Neuronal stem cell (in vitro differentiated cells): ENCODE measurements at regions not wholly inside any gene's neighbourhood (a gene's known extent, or its start where the extent isn't known, plus 50 kb on each side); places are given as distances from the start of the nearest gene placed in this dataset.

Experiments
- DNase-seq: peaks from one replicate; pipeline ENCODE4 v3.0.0-alpha.2; 2013; ENCODE audit warnings: low spot score
- H2AFZ ChIP-seq: one replicate; pipeline ENCODE4 v1.6.1; 2013; ENCODE audit warnings: mild to moderate bottlenecking, low read length, inconsistent platforms
- H2AK5ac ChIP-seq: 2 replicates; pipeline ENCODE4 v1.6.1; 2013; ENCODE audit warnings: low read depth, mild to moderate bottlenecking, inconsistent platforms, low read length, moderate library complexity, mixed read lengths
- H2BK120ac ChIP-seq: 2 replicates; pipeline ENCODE4 v1.6.1; 2013; ENCODE audit warnings: low read depth, mild to moderate bottlenecking, inconsistent platforms, low read length, moderate library complexity, mixed read lengths
- H2BK12ac ChIP-seq: one replicate; pipeline ENCODE4 v1.6.1; 2013; ENCODE audit warnings: low read length, inconsistent platforms
- H2BK15ac ChIP-seq: 2 replicates; pipeline ENCODE4 v1.6.1; 2013; ENCODE audit warnings: mild to moderate bottlenecking, low read length, inconsistent platforms, mixed read lengths
- H2BK5ac ChIP-seq: one replicate; pipeline ENCODE4 v1.6.1; 2013; ENCODE audit warnings: inconsistent platforms, mild to moderate bottlenecking, low read length, moderate library complexity
- H3K14ac ChIP-seq: one replicate; pipeline ENCODE4 v1.6.1; 2013; ENCODE audit warnings: low read length, inconsistent platforms
- H3K18ac ChIP-seq: 2 replicates; pipeline ENCODE4 v1.6.1; 2013; ENCODE audit warnings: low read length, inconsistent platforms
- H3K23ac ChIP-seq: 2 replicates; pipeline ENCODE4 v1.6.1; 2013; ENCODE audit warnings: low read depth, mild to moderate bottlenecking, mixed read lengths, low read length, inconsistent platforms; ENCODE audit not compliant: poor library complexity
- H3K27ac ChIP-seq: replicated peaks from 3 replicates; pipeline ENCODE4 v1.5.1; 2013; ENCODE audit warnings: low read length, inconsistent platforms
- H3K27me3 ChIP-seq, 3 experiments: 2 replicates each; pipeline ENCODE4 v1.6.1; 2013; ENCODE audit warnings: low read length in 3 of 3, mild to moderate bottlenecking in 2 of 3, inconsistent platforms in 1 of 3, low read depth in 1 of 3, mixed read lengths in 1 of 3, moderate library complexity in 1 of 3; ENCODE audit not compliant: control insufficient read depth in 3 of 3, insufficient read depth in 3 of 3
- H3K36me3 ChIP-seq, 2 donors: replicated peaks in 1 of 2; 2 replicates each; pipeline ENCODE4 v1.6.1; 2013; ENCODE audit warnings: low read length in 2 of 2; ENCODE audit not compliant: control insufficient read depth in 2 of 2, insufficient read depth in 2 of 2
- H3K4ac ChIP-seq: 2 replicates; pipeline ENCODE4 v1.6.1; 2013; ENCODE audit warnings: inconsistent platforms, mild to moderate bottlenecking, low read length, moderate library complexity
- H3K4me1 ChIP-seq, 2 donors: 1 replicate in 1 of 2; 2 replicates in 1 of 2; pipeline ENCODE4 v1.6.1; 2013; ENCODE audit warnings: low read length in 2 of 2, low read depth in 1 of 2; ENCODE audit not compliant: control insufficient read depth in 2 of 2, insufficient read depth in 1 of 2
- H3K4me2 ChIP-seq: one replicate; pipeline ENCODE4 v1.6.1; 2013; ENCODE audit warnings: mild to moderate bottlenecking, low read length, inconsistent platforms; ENCODE audit not compliant: insufficient read depth, poor library complexity, severe bottlenecking
- H3K4me3 ChIP-seq, 2 donors: 2 replicates each; pipeline ENCODE4 v1.5.1; 2013; ENCODE audit warnings: low read length in 2 of 2, mild to moderate bottlenecking in 2 of 2, inconsistent platforms in 1 of 2, moderate library complexity in 1 of 2
- H3K79me1 ChIP-seq: one replicate; pipeline ENCODE4 v1.6.1; 2013; ENCODE audit warnings: low read depth, mild to moderate bottlenecking, inconsistent platforms, low read length, moderate library complexity
- H3K9ac ChIP-seq: one replicate; pipeline ENCODE4 v1.6.1; 2013; ENCODE audit warnings: mild to moderate bottlenecking, low read depth, low read length, inconsistent platforms; ENCODE audit not compliant: poor library complexity
- H3K9me3 ChIP-seq, 2 donors: replicated peaks in 1 of 2; 2 replicates each; pipeline versions ENCODE3 to v1.6.1; 2013; ENCODE audit warnings: low read length in 2 of 2, mild to moderate bottlenecking in 2 of 2, inconsistent platforms in 1 of 2, low read depth in 1 of 2, mixed read lengths in 1 of 2, moderate library complexity in 1 of 2; ENCODE audit not compliant: control insufficient read depth in 2 of 2, insufficient read depth in 1 of 2
- H4K8ac ChIP-seq: one replicate; pipeline ENCODE4 v1.6.1; 2013; ENCODE audit warnings: low read depth, mild to moderate bottlenecking, inconsistent platforms, low read length, moderate library complexity
- H4K91ac ChIP-seq: one replicate; pipeline ENCODE4 v1.6.1; 2013; ENCODE audit warnings: low read length, low read depth, mild to moderate bottlenecking, inconsistent platforms; ENCODE audit not compliant: poor library complexity
- WGBS, 2 donors: extraction: QIAGEN DNeasy Blood & Tissue Kit; methylation state at CpG; one replicate each; pipeline ENCODE4 v1.1.7; 2013; ENCODE audit warnings: missing lambda C conversion rate in 2 of 2, mixed read lengths in 1 of 2; ENCODE audit not compliant: insufficient read length in 2 of 2, insufficient replicate concordance in 1 of 2; ENCODE audit errors: extremely low coverage in 2 of 2; 5-methylcytosine and 5-hydroxymethylcytosine counted together

- H3K14ac ChIP-seq: no peak overlapping the region
- DNase-seq: no peak
- no peak overlapping the region for H2BK120ac ChIP-seq
- no peak overlapping the region for H3K23ac ChIP-seq
- no peak overlapping the region for H4K8ac ChIP-seq
- H3K79me1 ChIP-seq: no peaks in the 10 kb centered on the region
- no peaks in the 10 kb centered on the region for H3K9me3 ChIP-seq
- no peak overlapping the region for H4K91ac ChIP-seq
- H3K4ac ChIP-seq: no peak overlapping the region
- no CpG with 5 or more reads among the region's 8 CpGs for WGBS, 2 donors
- no peak overlapping the region for H2AFZ ChIP-seq
- H3K27me3 ChIP-seq: no peaks in the 10 kb centered on the region
- no peak overlapping the region for H3K18ac ChIP-seq
- no peak overlapping the region for H3K27ac ChIP-seq
- H3K4me3 ChIP-seq: no peak overlapping the region
- H3K4me1 ChIP-seq: no peaks in the 10 kb centered on the region
- H2AK5ac ChIP-seq: no peak overlapping the region
- no peak overlapping the region for H3K9ac ChIP-seq
- H2BK12ac ChIP-seq: no peak overlapping the region
- H2BK5ac ChIP-seq: no peak overlapping the region
- H2BK15ac ChIP-seq: no peak overlapping the region
- H3K36me3 ChIP-seq: no peaks in the 10 kb centered on the region
- H3K4me2 ChIP-seq: no peak overlapping the region
Observed at GRCh38 chr7:70951271-70951962, 180.5 kb upstream of the GALNT17 start.

- Histone ChIP-seq H3K27ac (no peak overlapping the region), H3K79me1 (no peaks in the 10 kb centered on the region), H2BK12ac (no peak overlapping the region), H2BK120ac (no peak overlapping the region), H4K8ac (no peak overlapping the region), H3K18ac (peak overlapping the region; percentile 73), H3K4me2 (no peak overlapping the region), H3K14ac (no peak overlapping the region), H4K91ac (no peak overlapping the region), H2BK5ac (no peak overlapping the region), H2BK15ac (no peak overlapping the region), H2AK5ac (no peak overlapping the region), H3K23ac (no peak overlapping the region), H3K9me3 (no peaks in the 10 kb centered on the region), H3K9ac (no peak overlapping the region), H2AFZ (no peak overlapping the region), H3K27me3 (no peaks in the 10 kb centered on the region), H3K4me3 (no peak overlapping the region), H3K4me1 (no peaks in the 10 kb centered on the region), H3K4ac (no peak overlapping the region), H3K36me3 (no peaks in the 10 kb centered on the region)
- DNase-seq: no peak
- no CpG with 5 or more reads among the region's 8 CpGs for WGBS, 2 donors
Observed at GRCh38 chr7:70952311-70952710, 179.6 kb upstream of the GALNT17 start.

GRCh38 chr7:70953331-70953741 lies 178.6 kb upstream of the GALNT17 start:
- Histone ChIP-seq H2BK12ac (no peak overlapping the region), H4K91ac (no peak overlapping the region), H3K4ac (no peak overlapping the region), H3K4me3 (no peak overlapping the region), H3K4me1 (no peaks in the 10 kb centered on the region), H3K9ac (no peak overlapping the region), H2BK15ac (no peak overlapping the region), H3K36me3 (no peaks in the 10 kb centered on the region), H3K79me1 (no peaks in the 10 kb centered on the region), H2AFZ (no peak overlapping the region), H3K27ac (no peak overlapping the region), H4K8ac (no peak overlapping the region), H3K14ac (no peak overlapping the region), H2BK5ac (no peak overlapping the region), H2AK5ac (no peak overlapping the region), H3K23ac (no peak overlapping the region), H3K18ac (no peak overlapping the region), H2BK120ac (no peak overlapping the region), H3K27me3 (no peaks in the 10 kb centered on the region), H3K4me2 (no peak overlapping the region), H3K9me3 (no peaks in the 10 kb centered on the region)
- DNase-seq: no peak
- no CpG with 5 or more reads among the region's 6 CpGs for WGBS, 2 donors

- H2BK15ac ChIP-seq: no peak overlapping the region
- H3K79me1 ChIP-seq: no peaks in the 10 kb centered on the region
- no peak overlapping the region for H2BK5ac ChIP-seq
- no peaks in the 10 kb centered on the region for H3K9me3 ChIP-seq
- H2AK5ac ChIP-seq: no peak overlapping the region
- no peak overlapping the region for H3K9ac ChIP-seq
- H3K18ac ChIP-seq: no peak overlapping the region
- H4K8ac ChIP-seq: no peak overlapping the region
- H4K91ac ChIP-seq: no peak overlapping the region
- no peak overlapping the region for H2BK120ac ChIP-seq
- H3K27me3 ChIP-seq: no peaks in the 10 kb centered on the region
- H3K4me2 ChIP-seq: no peak overlapping the region
- H3K4ac ChIP-seq: no peak overlapping the region
- no peak overlapping the region for H3K27ac ChIP-seq
- H3K14ac ChIP-seq: no peak overlapping the region
- no peak overlapping the region for H2BK12ac ChIP-seq
- H3K23ac ChIP-seq: no peak overlapping the region
- H3K4me3 ChIP-seq: no peak overlapping the region
- no peaks in the 10 kb centered on the region for H3K4me1 ChIP-seq
- no peak for DNase-seq
- H2AFZ ChIP-seq: no peak overlapping the region
- no CpG with 5 or more reads among the region's 6 CpGs for WGBS, 2 donors
- no peaks in the 10 kb centered on the region for H3K36me3 ChIP-seq
Observed at GRCh38 chr7:70953796-70954195, 178.1 kb upstream of the GALNT17 start.
